Coronary artery (tissue), 2 donors: ENCODE measurements at regions not wholly inside any gene's neighbourhood (a gene's known extent, or its start where the extent isn't known, plus 50 kb on each side); places are given as distances from the start of the nearest gene placed in this dataset.

Experiments
- DNase-seq: peaks from one replicate; pipeline ENCODE4 v3.0.0-alpha.2; 2017; ENCODE audit warnings: low spot score
- H3K27ac ChIP-seq, 2 donors: fragments of 200-600 bp; sonication (generic); one replicate each; pipeline ENCODE4 v1.5.1; 2016 to 2019
- H3K4me3 ChIP-seq: fragments of 200-600 bp; sonication (generic); 2 replicates; pipeline ENCODE4 v1.5.1; 2016; ENCODE audit warnings: mild to moderate bottlenecking, moderate library complexity
- CTCF ChIP-seq: fragments of 200-600 bp; sonication (generic); IDR thresholded peaks from one replicate; pipeline ENCODE4 v1.5.1; 2019; ENCODE audit warnings: antibody characterized with exemption

DNA sequence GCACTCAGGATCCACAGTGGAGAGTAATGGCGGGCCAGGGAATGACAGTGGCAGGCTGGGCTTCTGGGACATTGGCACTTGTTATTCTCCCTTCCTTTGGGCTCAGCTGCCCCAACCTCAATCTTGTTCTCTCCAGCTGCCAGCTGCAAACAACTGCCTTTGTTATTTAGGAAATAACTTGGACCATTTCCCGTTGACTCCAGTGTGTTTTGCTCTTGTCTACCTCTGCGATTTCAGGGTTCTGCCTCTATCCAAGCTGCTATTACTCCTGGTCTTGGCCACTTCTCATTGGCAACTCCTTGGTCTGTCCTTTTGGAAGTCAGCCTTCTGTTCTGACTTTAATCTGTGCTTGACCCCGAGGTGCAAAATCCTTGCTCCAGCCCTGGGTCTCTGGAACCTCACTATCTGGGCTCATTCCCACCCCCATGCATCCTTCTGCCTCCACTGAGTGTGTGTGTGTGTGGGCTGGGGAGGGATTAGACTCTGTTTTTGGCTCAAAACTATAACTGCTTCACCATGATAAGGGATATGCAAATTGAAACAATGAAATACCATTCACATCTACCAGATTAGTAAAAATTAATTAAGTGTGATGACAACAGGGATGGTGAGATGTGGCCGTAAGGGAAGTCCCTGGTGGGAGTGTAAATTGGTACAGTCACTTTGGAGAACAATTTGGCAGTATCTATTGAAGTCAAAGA is 134.1 kb upstream of the CXCR4 start:
- no peak for DNase-seq
- TF ChIP-seq CTCF: no peak
- H3K27ac ChIP-seq: no peak overlapping the region
- H3K4me3 ChIP-seq: no peak overlapping the region

DNA sequence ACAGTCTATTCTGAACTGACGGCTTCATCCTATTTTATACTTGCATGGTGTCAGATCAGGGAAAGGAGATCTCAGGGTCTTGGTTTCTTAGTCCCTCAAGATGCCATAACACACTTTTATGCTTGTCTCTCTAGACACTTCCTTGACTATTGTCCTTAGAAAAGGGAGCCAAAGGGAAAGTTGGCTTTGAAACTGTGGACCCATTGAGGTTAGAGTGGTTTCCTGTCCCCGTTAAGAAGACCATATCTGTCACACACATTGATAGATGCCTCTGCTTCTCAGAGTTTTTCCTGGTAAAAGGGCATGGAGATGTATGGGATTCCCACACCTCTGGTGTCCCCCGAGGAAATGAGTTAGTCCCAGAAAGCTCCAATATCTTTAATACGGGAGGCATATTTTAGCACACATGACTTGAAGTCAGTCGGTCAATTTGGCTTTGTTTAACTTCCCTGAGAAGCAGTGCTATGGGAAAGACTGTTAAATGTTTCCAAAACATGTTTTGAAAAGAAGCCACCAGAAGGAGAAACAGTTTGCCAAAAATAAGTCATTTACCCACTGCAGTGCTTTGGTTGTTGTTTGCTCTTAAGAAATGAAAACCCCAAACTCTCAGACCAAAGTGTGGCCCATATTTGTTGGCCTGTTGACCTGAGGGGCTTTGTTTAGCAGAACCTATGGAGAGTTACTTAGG is 133.4 kb upstream of the CXCR4 start:
- TF ChIP-seq CTCF: no peak
- no peak for DNase-seq
- Histone ChIP-seq H3K4me3 (no peak overlapping the region), H3K27ac (no peak overlapping the region)

GRCh38 chr2:136250131-136250530 is 132.2 kb upstream of the CXCR4 start:
- Histone ChIP-seq H3K4me3 (no peak overlapping the region), H3K27ac (no peak overlapping the region)
- DNase-seq: no peak
- TF ChIP-seq CTCF: no peak

DNA sequence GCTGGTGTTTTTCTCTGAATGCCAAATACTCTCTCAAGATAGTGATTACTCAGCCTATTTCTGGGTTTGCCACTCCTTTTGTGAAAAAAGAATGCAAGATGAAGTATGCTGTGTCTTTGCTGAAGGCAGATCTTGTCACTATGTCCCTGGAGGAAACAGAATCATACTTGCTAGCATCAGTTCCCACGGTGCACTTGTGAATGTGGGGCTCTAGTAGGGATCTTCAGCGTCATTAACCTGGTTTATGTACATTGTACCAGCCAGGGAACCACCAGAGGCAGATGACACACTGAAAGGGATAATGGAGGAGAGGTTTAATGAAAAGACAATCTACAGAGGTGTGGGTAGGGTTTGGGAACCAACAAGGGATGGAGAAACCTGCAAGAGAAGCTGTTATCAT is 131.0 kb upstream of the CXCR4 start:
- Histone ChIP-seq H3K4me3 (no peak overlapping the region), H3K27ac (no peak overlapping the region)
- TF ChIP-seq CTCF: no peak
- DNase-seq: no peak

GRCh38 chr2:136248242-136248641 is 130.3 kb upstream of the CXCR4 start:
- no peak for DNase-seq
- no peak overlapping the region for H3K4me3 ChIP-seq
- no peak for TF ChIP-seq CTCF
- peak overlapping the region in 1 of 2 donors; percentile 16 for H3K27ac ChIP-seq

DNA sequence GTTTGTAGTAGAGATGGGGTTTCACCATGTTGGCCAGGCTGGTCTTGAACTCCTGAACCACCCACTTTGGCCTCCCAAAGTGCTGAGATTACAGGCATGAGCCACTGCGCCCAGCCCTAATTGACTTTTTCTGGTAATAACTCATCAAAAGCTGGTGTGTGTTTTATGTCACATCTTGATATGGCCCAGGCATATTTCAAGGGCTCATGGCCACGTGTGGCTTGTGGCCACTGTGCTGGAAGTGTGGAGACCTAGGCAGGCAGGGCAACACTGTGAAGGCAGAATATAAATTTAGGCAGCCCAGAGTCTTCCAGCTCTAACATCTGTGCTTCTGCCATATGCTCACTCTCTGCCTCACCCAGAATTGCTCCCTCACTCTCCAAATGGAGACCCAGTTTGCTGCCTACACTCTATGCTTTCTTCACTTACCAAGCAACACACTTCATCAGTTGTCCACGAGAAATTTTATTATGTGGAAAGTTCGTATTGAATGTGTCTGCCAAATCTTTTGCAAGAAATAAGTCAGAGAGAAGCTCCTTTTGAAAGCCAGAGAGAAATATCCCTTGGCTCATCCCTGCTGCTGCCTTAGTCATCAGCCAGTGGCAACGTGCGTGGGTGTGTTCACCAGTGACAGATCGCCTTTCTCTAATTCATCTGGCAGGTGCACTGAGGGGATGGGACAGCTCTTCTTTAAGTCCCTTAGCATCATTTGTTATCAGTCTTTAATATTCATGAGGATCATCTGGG is 129.4 kb upstream of the CXCR4 start:
- H3K27ac ChIP-seq: peak overlapping the region in 1 of 2 donors; percentile 60
- no peak for DNase-seq
- no peak for TF ChIP-seq CTCF
- no peak overlapping the region for H3K4me3 ChIP-seq
